ENCODE measurements at regions not wholly inside any gene's neighbourhood (a gene's known extent, or its start where the extent isn't known, plus 50 kb on each side); places are given as distances from the start of the nearest gene placed in this dataset.

DNA sequence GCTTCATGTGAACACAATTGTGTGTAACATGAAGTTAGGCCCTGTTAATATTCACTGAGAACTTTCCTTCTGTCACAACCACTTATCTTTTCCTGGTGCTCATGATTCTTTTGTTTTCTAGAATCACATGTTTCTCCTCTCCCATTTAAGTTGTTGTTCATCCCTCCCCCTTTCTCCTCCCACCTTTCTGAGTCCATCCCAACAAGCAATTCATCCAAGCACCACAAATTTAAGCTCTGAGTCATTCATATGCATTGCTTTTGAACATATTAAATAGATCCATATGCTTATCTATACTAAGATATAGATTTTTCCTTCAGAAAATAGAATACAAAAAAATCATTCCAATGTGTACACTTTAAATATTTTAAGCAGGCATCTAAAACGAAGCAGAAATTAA, 75.2 kb upstream of the NFIB start:
- H2AFZ ChIP-seq (ENCODE audit: low read length) = no peak overlapping the region
- no peak overlapping the region for H3K27ac ChIP-seq (ENCODE audit: insufficient read length, low read depth, low read length)
- no peak overlapping the region for H4K91ac ChIP-seq (ENCODE audit: insufficient read length, low read depth, low read length)
- H3K79me2 ChIP-seq (ENCODE audit: insufficient read depth, low read length) = no peaks in the 10 kb centered on the region
- H2BK120ac ChIP-seq (ENCODE audit: low read depth, low read length, poor library complexity, severe bottlenecking) = no peak overlapping the region
- no peak overlapping the region for H3K14ac ChIP-seq (ENCODE audit: insufficient read depth, low read length)
- H2BK20ac ChIP-seq (ENCODE audit: low read depth, low read length, poor library complexity, severe bottlenecking) = no peak overlapping the region
- no peak overlapping the region for H3K23ac ChIP-seq (ENCODE audit: insufficient read length, low read depth, low read length)
- H3K18ac ChIP-seq (ENCODE audit: insufficient read length, low read depth, low read length) = no peak overlapping the region
- no peak overlapping the region for H3T11ph ChIP-seq (ENCODE audit: low read length)
- Mint-ChIP-seq H3K4me3 (no peak overlapping the region), H3K36me3 (ENCODE audit: insufficient read depth in 1 of 3, low read depth in 3 of 3) (peaks cover 0 to 14% (median 4%) of the 10 kb centered on the region in 3 experiments; a peak in 4 of 7 replicates), H3K27ac (no peak overlapping the region), H3K4me1 (peaks cover 0 to 4% of the 10 kb centered on the region in 2 experiments; a peak in 2 of 4 replicates), H3K27me3 (ENCODE audit: low read depth) (no peaks in the 10 kb centered on the region), H3K9me3 (peaks cover 10 to 11% of the 10 kb centered on the region in 2 experiments)
- no peak overlapping the region for H2AK5ac ChIP-seq (ENCODE audit: insufficient read length, low read length)
- DNase-seq = no peak
- no peak overlapping the region for H4K5ac ChIP-seq (ENCODE audit: insufficient read length, low read depth, low read length)
- H3K4me2 ChIP-seq (ENCODE audit: insufficient read depth, insufficient read length, low read length) = no peak overlapping the region
- no peaks in the 10 kb centered on the region for H3K4me1 ChIP-seq (ENCODE audit: insufficient read depth, low read length)
- no peaks in the 10 kb centered on the region for H3K23me2 ChIP-seq (ENCODE audit: insufficient read length, low read depth, low read length, poor library complexity, severe bottlenecking)
- H2BK5ac ChIP-seq (ENCODE audit: insufficient read length, low read length) = no peak overlapping the region
- no peaks in the 10 kb centered on the region for H4K20me1 ChIP-seq (ENCODE audit: control insufficient read depth, insufficient read depth, insufficient read length)
- no peaks in the 10 kb centered on the region for H3K9me3 ChIP-seq (ENCODE audit: control insufficient read depth, low read depth, low read length)
- H3K56ac ChIP-seq (ENCODE audit: insufficient read length, low read depth, low read length) = no peak overlapping the region
- no peak overlapping the region for H3K4ac ChIP-seq (ENCODE audit: low read depth, low read length)
- no peak overlapping the region for H2BK15ac ChIP-seq (ENCODE audit: low read depth, low read length)
- H3K9ac ChIP-seq (ENCODE audit: extremely low read depth, insufficient read length, low read length) = no peak overlapping the region
- WGBS (ENCODE audit: extremely low coverage, insufficient read length, low lambda C conversion rate) = no CpG with 5 or more reads among the region's 1 CpG
- no peaks in the 10 kb centered on the region for H3K27me3 ChIP-seq (ENCODE audit: insufficient read depth, low read length)
- H4K8ac ChIP-seq (replicated peaks; ENCODE audit: insufficient read length, low read depth, low read length) = no peak overlapping the region
- H2BK12ac ChIP-seq (ENCODE audit: insufficient read length, low read depth, low read length) = no peak overlapping the region
- TF ChIP-seq, protein P1, sequence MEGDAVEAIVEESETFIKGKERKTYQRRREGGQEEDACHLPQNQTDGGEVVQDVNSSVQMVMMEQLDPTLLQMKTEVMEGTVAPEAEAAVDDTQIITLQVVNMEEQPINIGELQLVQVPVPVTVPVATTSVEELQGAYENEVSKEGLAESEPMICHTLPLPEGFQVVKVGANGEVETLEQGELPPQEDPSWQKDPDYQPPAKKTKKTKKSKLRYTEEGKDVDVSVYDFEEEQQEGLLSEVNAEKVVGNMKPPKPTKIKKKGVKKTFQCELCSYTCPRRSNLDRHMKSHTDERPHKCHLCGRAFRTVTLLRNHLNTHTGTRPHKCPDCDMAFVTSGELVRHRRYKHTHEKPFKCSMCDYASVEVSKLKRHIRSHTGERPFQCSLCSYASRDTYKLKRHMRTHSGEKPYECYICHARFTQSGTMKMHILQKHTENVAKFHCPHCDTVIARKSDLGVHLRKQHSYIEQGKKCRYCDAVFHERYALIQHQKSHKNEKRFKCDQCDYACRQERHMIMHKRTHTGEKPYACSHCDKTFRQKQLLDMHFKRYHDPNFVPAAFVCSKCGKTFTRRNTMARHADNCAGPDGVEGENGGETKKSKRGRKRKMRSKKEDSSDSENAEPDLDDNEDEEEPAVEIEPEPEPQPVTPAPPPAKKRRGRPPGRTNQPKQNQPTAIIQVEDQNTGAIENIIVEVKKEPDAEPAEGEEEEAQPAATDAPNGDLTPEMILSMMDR (conservative IDR thresholded peaks at IDR 0.05) = no peak
- no peaks in the 10 kb centered on the region for H3K79me1 ChIP-seq (ENCODE audit: insufficient read depth, low read depth, low read length, poor library complexity, severe bottlenecking)
